Esophagus (tissue), 2 donors: ENCODE measurements at regions not wholly inside any gene's neighbourhood (a gene's known extent, or its start where the extent isn't known, plus 50 kb on each side); places are given as distances from the start of the nearest gene placed in this dataset.

Experiments
- H3K27ac ChIP-seq, 2 donors: one replicate each; pipeline ENCODE4 v1.5.1; 2013; ENCODE audit warnings: low read depth in 2 of 2, mild to moderate bottlenecking in 2 of 2, inconsistent platforms in 1 of 2, low read length in 1 of 2, moderate library complexity in 1 of 2
- H3K27me3 ChIP-seq, 2 donors: one replicate each; pipeline ENCODE4 v1.6.1; 2013; ENCODE audit warnings: low read length in 2 of 2, control low read depth in 1 of 2, mild to moderate bottlenecking in 1 of 2; ENCODE audit not compliant: insufficient read depth in 2 of 2, control insufficient read depth in 1 of 2
- H3K36me3 ChIP-seq, 2 donors: one replicate each; pipeline ENCODE4 v1.6.1; 2013; ENCODE audit warnings: low read length in 1 of 2; ENCODE audit not compliant: control insufficient read depth in 2 of 2, insufficient read depth in 2 of 2
- H3K4me1 ChIP-seq, 2 donors: one replicate each; pipeline ENCODE4 v1.6.1; 2013; ENCODE audit warnings: low read length in 1 of 2; ENCODE audit not compliant: control insufficient read depth in 2 of 2, insufficient read depth in 2 of 2
- H3K4me3 ChIP-seq, 2 donors: one replicate each; pipeline ENCODE4 v1.5.1; 2013; ENCODE audit warnings: low read length in 2 of 2, mild to moderate bottlenecking in 2 of 2, low read depth in 1 of 2, moderate library complexity in 1 of 2
- H3K9me3 ChIP-seq, 2 donors: one replicate each; pipeline ENCODE4 v1.6.1; 2013; ENCODE audit warnings: mild to moderate bottlenecking in 2 of 2, low read depth in 1 of 2, low read length in 1 of 2, moderate library complexity in 1 of 2; ENCODE audit not compliant: control insufficient read depth in 2 of 2, insufficient read depth in 1 of 2
- WGBS, 2 donors: extraction: QIAGEN DNeasy Blood & Tissue Kit; methylation state at CpG; one replicate each; pipeline ENCODE4 v1.1.7; 2013; 5-methylcytosine and 5-hydroxymethylcytosine counted together
- donor health status: healthy with polysubstance abuse.
- donor health status: Bipolar disorder and iron deficiency.

GRCh38 chr6:163815796-163816195 is 401.3 kb downstream of the QKI start:
- no peak overlapping the region for H3K4me3 ChIP-seq
- no peaks in the 10 kb centered on the region for H3K36me3 ChIP-seq
- no peak overlapping the region for H3K27ac ChIP-seq
- 96 to 98% methylated on average over 2 of the region's 2 CpGs for WGBS, 2 donors
- H3K9me3 ChIP-seq = no peaks in the 10 kb centered on the region
- H3K27me3 ChIP-seq = no peaks in the 10 kb centered on the region
- H3K4me1 ChIP-seq = no peaks in the 10 kb centered on the region

- H3K4me1 ChIP-seq = no peaks in the 10 kb centered on the region
- H3K4me3 ChIP-seq = no peak overlapping the region
- no peak overlapping the region for H3K27ac ChIP-seq
- H3K27me3 ChIP-seq = no peaks in the 10 kb centered on the region
- no peaks in the 10 kb centered on the region for H3K9me3 ChIP-seq
- no peaks in the 10 kb centered on the region for H3K36me3 ChIP-seq
- 55 to 61% methylated on average over 17 of the region's 17 CpGs for WGBS, 2 donors
Observed at GRCh38 chr6:163814494-163815364, 400.2 kb downstream of the QKI start.

- Histone ChIP-seq H3K9me3 (no peaks in the 10 kb centered on the region), H3K4me3 (no peak overlapping the region), H3K27me3 (no peaks in the 10 kb centered on the region), H3K27ac (no peak overlapping the region), H3K4me1 (no peaks in the 10 kb centered on the region), H3K36me3 (no peaks in the 10 kb centered on the region)
- 69 to 78% methylated on average over 3 of the region's 3 CpGs for WGBS, 2 donors
Observed at GRCh38 chr6:163813979-163814493, 399.5 kb downstream of the QKI start.

DNA sequence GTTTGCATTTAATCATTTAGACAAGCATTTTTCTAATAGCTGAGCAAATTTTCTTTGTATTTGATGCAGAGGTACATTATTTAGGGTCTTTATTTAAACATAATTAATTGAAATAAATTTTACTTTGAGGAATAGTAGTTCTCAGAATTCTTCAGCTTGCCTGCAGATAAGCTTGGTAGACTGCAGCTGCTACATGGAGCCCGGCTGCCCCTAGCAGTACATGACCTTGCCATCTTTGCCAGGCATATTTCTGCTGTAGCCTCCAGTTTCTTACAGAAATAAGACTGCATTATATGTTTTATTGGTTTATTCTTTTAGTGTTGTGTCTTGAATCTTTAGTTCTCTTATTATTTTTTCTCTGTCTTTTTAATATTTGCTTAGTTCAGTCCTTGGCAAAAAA is 396.8 kb downstream of the QKI start:
- H3K9me3 ChIP-seq = no peaks in the 10 kb centered on the region
- 81 to 90% methylated on average over 1 of the region's 1 CpG for WGBS, 2 donors
- no peaks in the 10 kb centered on the region for H3K4me1 ChIP-seq
- H3K27ac ChIP-seq = no peak overlapping the region
- no peak overlapping the region for H3K4me3 ChIP-seq
- H3K27me3 ChIP-seq = no peaks in the 10 kb centered on the region
- no peaks in the 10 kb centered on the region for H3K36me3 ChIP-seq

GRCh38 chr6:163809364-163809763 is 394.8 kb downstream of the QKI start:
- H3K36me3 ChIP-seq = no peaks in the 10 kb centered on the region
- no peaks in the 10 kb centered on the region for H3K9me3 ChIP-seq
- no peaks in the 10 kb centered on the region for H3K4me1 ChIP-seq
- 90 to 93% methylated on average over 8 of the region's 8 CpGs for WGBS, 2 donors
- no peak overlapping the region for H3K4me3 ChIP-seq
- no peaks in the 10 kb centered on the region for H3K27me3 ChIP-seq
- no peak overlapping the region for H3K27ac ChIP-seq

GRCh38 chr6:163808871-163809270 is 394.4 kb downstream of the QKI start:
- Histone ChIP-seq H3K4me1 (no peaks in the 10 kb centered on the region), H3K36me3 (no peaks in the 10 kb centered on the region), H3K9me3 (no peaks in the 10 kb centered on the region), H3K27ac (no peak overlapping the region), H3K4me3 (no peak overlapping the region), H3K27me3 (no peaks in the 10 kb centered on the region)
- 89 to 93% methylated on average over 5 of the region's 5 CpGs for WGBS, 2 donors

GRCh38 chr6:163808231-163808630 is 393.7 kb downstream of the QKI start:
- Histone ChIP-seq H3K9me3 (no peaks in the 10 kb centered on the region), H3K4me3 (no peak overlapping the region), H3K36me3 (no peaks in the 10 kb centered on the region), H3K27me3 (no peaks in the 10 kb centered on the region), H3K27ac (no peak overlapping the region), H3K4me1 (no peaks in the 10 kb centered on the region)
- 92 to 94% methylated on average over 6 of the region's 6 CpGs for WGBS, 2 donors

DNA sequence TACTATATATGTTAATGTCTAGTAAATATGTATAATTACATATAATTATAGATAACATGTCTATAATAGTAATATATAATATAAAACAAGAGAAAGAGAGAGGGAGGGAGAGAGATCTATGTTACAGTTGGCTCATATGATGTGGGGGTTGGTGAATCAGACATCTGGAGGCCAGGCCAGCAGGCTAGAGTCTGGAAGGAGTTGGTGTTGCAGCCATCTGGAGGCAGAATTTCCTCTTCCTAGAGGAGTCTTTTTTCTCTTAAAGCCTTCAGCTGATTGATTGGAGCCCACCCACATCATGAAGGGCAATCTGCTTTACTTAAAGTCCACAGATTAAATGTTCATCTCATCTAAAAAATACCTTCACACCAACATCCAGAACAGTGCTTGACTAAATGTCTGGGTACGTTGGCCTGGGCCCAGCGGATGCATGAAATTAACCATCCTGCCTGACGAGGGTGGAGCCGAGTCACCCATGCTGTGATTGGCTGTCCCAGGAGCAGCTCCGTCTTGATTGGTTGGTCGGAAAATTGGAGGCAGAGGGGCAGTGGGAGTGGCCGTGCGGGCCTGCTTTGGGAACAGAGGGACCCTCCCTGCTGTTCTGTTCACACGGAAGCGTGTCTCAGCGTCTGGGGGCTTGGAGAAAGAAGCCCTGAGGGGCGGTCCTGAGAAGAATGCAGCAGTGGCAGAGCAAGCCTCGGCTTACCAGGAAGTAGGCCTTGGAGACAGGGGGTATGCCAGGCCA is 392.4 kb downstream of the QKI start:
- Histone ChIP-seq H3K4me1 (no peaks in the 10 kb centered on the region), H3K36me3 (no peaks in the 10 kb centered on the region), H3K9me3 (no peaks in the 10 kb centered on the region), H3K27ac (no peak overlapping the region), H3K4me3 (no peak overlapping the region), H3K27me3 (no peaks in the 10 kb centered on the region)
- 91 to 94% methylated on average over 13 of the region's 13 CpGs for WGBS, 2 donors

DNA sequence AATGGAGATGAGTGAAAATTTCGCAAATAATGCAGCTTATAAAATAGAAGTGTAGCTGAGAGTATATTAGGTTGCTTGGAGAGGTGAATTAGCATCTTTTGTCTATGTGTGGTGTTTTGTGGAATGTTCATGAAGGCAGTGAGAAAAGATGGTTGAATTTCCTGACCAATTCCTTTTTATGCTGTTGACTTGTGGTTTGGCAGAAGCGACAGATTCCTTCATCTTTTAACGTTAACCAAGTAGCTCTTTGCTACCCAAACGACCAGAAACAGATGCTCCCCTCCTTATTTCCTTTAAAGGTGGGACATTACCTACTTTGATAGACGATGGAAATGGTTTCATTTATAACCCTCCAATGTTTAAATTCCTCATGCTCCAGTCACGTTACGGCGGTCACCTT is 390.5 kb downstream of the QKI start:
- 80 to 82% methylated on average over 8 of the region's 8 CpGs for WGBS, 2 donors
- Histone ChIP-seq H3K36me3 (no peaks in the 10 kb centered on the region), H3K4me3 (no peak overlapping the region), H3K27me3 (no peaks in the 10 kb centered on the region), H3K9me3 (no peaks in the 10 kb centered on the region), H3K27ac (no peak overlapping the region), H3K4me1 (no peaks in the 10 kb centered on the region)
